ENCODE measurements at regions not wholly inside any gene's neighbourhood (a gene's known extent, or its start where the extent isn't known, plus 50 kb on each side); places are given as distances from the start of the nearest gene placed in this dataset.

- TF ChIP-seq CTCF (IDR thresholded peaks at IDR 0.05) (no peak), EP300 (IDR thresholded peaks at IDR 0.05) (no peak), POLR2A (IDR thresholded peaks at IDR 0.05) (no peak)
Measured at GRCh38 chr13:76644906-76645305, 241.3 kb downstream of the KCTD12 start.

Data from sigmoid colon (tissue), 4 donors.